ENCODE measurements at regions not wholly inside any gene's neighbourhood (a gene's known extent, or its start where the extent isn't known, plus 50 kb on each side); places are given as distances from the start of the nearest gene placed in this dataset.

DNA sequence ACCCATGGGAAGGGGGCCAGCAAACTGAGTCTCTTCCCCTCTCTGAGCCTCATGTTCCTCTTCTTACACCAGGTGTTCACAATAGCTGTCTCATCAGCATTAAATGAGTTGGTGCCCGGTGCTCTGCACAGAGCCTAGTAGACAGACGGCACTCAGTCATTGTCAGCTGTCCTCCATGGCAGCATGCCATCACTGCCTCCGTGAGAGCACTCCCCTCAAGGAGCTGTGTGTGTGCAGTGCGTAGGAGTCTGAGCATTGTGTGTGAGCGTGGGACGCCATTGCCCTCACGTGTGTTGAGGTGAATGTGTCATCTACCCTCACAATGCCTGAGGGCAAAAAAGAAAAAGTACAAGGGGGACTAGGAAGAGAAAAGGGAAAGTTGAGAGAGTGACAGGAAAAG, 536.5 kb downstream of the CDK5RAP2 start:
- TF ChIP-seq, protein P1, sequence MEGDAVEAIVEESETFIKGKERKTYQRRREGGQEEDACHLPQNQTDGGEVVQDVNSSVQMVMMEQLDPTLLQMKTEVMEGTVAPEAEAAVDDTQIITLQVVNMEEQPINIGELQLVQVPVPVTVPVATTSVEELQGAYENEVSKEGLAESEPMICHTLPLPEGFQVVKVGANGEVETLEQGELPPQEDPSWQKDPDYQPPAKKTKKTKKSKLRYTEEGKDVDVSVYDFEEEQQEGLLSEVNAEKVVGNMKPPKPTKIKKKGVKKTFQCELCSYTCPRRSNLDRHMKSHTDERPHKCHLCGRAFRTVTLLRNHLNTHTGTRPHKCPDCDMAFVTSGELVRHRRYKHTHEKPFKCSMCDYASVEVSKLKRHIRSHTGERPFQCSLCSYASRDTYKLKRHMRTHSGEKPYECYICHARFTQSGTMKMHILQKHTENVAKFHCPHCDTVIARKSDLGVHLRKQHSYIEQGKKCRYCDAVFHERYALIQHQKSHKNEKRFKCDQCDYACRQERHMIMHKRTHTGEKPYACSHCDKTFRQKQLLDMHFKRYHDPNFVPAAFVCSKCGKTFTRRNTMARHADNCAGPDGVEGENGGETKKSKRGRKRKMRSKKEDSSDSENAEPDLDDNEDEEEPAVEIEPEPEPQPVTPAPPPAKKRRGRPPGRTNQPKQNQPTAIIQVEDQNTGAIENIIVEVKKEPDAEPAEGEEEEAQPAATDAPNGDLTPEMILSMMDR (IDR thresholded peaks at IDR 0.05), result no peak
- no peak for TF ChIP-seq POLR2A (IDR thresholded peaks at IDR 0.05)

Measured in uterus (tissue), 2 donors.